Panc1 (cell line): ENCODE measurements at regions not wholly inside any gene's neighbourhood (a gene's known extent, or its start where the extent isn't known, plus 50 kb on each side); places are given as distances from the start of the nearest gene placed in this dataset.

Source experiments
- ATAC-seq: fragments of 200-7000 bp; cut with Tn5 transposase; 2 replicates; pipeline ENCODE4 v1.9.1; 2020; ENCODE audit warnings: mild to moderate bottlenecking, moderate library complexity
- BruUV-seq: library from RNA; stranded (reverse); fragments of 400-500 nt; replicated peaks from 2 replicates; lab custom pipeline; 2021; lab: Mats Ljungman, UMichigan
- CTCF ChIA-PET: fragments of 300-600 bp; sonication (Branson Sonifier 250); formaldehyde crosslinking; loops from one replicate; lab custom pipeline; 2022; ENCODE audit warnings: antibody characterized with exemption; lab: Charles Lee
- POLR2A ChIA-PET: fragments of 300-600 bp; sonication (Branson Sonifier 250); formaldehyde crosslinking; loops from one replicate; lab custom pipeline; 2022; ENCODE audit warnings: antibody characterized with exemption; lab: Charles Lee
- DNase-seq: peaks from one replicate; pipeline ENCODE4 v3.0.0-alpha.2; 2010; ENCODE audit warnings: low read depth, low spot score
- H3K27ac ChIP-seq: 2 replicates; pipeline ENCODE4 v1.5.1; 2011; ENCODE audit warnings: mild to moderate bottlenecking, low read length, inconsistent platforms
- H3K27me3 ChIP-seq: fragments of 200-500 bp; sonication (Bioruptor generic); 2 replicates; pipeline ENCODE4 v1.6.0; 2014; ENCODE audit warnings: low read length, inconsistent platforms; ENCODE audit not compliant: control insufficient read depth, insufficient read depth
- H3K36me3 ChIP-seq: fragments of 200-500 bp; sonication (Bioruptor generic); 2 replicates; pipeline ENCODE4 v1.5.1; 2014; ENCODE audit warnings: inconsistent platforms, mild to moderate bottlenecking, low read length, moderate library complexity; ENCODE audit not compliant: control insufficient read depth, insufficient read depth
- H3K4me1 ChIP-seq: 2 replicates; pipeline ENCODE4 v1.5.1; 2011; ENCODE audit warnings: inconsistent platforms, mild to moderate bottlenecking, low read length, moderate library complexity; ENCODE audit not compliant: control insufficient read depth, insufficient read depth
- H3K4me3 ChIP-seq, 2 experiments: 2 replicates each; pipeline ENCODE4 v1.5.1; 2011 to 2012; ENCODE audit warnings: low read depth in 2 of 2, low read length in 2 of 2, mild to moderate bottlenecking in 2 of 2, inconsistent platforms in 1 of 2, moderate library complexity in 1 of 2
- H3K9me3 ChIP-seq: fragments of 200-500 bp; sonication (Bioruptor generic); 2 replicates; pipeline ENCODE4 v1.5.1; 2014; ENCODE audit warnings: low read depth, mild to moderate bottlenecking, inconsistent platforms, low read length, moderate library complexity; ENCODE audit not compliant: control insufficient read depth, insufficient read depth
- CTCF ChIP-seq: fragments of 450-650 bp; IDR thresholded peaks from 2 replicates; pipeline ENCODE4 v1.5.1; 2017; ENCODE audit warnings: mild to moderate bottlenecking
- POLR2AphosphoS5 ChIP-seq: IDR thresholded peaks from 2 replicates; pipeline ENCODE4 v1.6.1; 2012; ENCODE audit warnings: mild to moderate bottlenecking, low read depth, low read length, moderate library complexity
- REST ChIP-seq, 2 experiments: IDR thresholded peaks; 2 replicates each; pipeline ENCODE4 v1.6.1; 2011 to 2012; ENCODE audit warnings: low read depth in 2 of 2, control low read depth in 1 of 2, low read length in 1 of 2, mild to moderate bottlenecking in 1 of 2, moderate library complexity in 1 of 2; ENCODE audit not compliant: insufficient read depth in 1 of 2
- SIN3A ChIP-seq: IDR thresholded peaks from 2 replicates; pipeline ENCODE4 v1.6.1; 2012; ENCODE audit warnings: low read depth, mild to moderate bottlenecking, low read length, moderate library complexity, borderline replicate concordance; ENCODE audit not compliant: insufficient read depth
- TCF7L2 ChIP-seq: IDR thresholded peaks from 2 replicates; pipeline ENCODE4 v1.6.1; 2011; ENCODE audit warnings: mild to moderate bottlenecking, low read depth, low read length, inconsistent platforms
- in situ Hi-C: cut with HindIII; loops from 2 replicates; pipeline ENCODE4 v1.10.0; 2016; ENCODE audit warnings: low sequenced_read_pairs, low pct_unique_long_range_greater_than_20kb
- intact Hi-C: fragments of 100-400 bp; cut with micrococcal nuclease; formaldehyde crosslinking; loops from one replicate; pipeline ENCODE4 v1.10.0; 2022; ENCODE audit not compliant: unreplicated experiment

- BruUV-seq, result no TSS peak
- H3K36me3 ChIP-seq, result no peaks in the 10 kb centered on the region
- POLR2A ChIA-PET, result no interaction called here
- DNase-seq (no peak), ATAC-seq (no peak)
- CTCF ChIA-PET, result no interaction called here
- H3K27me3 ChIP-seq, result no peaks in the 10 kb centered on the region
- H3K4me1 ChIP-seq, result no peaks in the 10 kb centered on the region
- H3K27ac ChIP-seq, result no peak overlapping the region
- intact Hi-C loops (no loop called here), in situ Hi-C loops (no loop called here)
- H3K4me3 ChIP-seq, result no peak overlapping the region
- TF ChIP-seq POLR2AphosphoS5 (no peak), REST (IDR thresholded peaks at IDR 0.05; ENCODE audit: insufficient read depth in 1 of 2, low read depth in 2 of 2, low read length in 1 of 2) (no peak), SIN3A (no peak), TCF7L2 (no peak), CTCF (no peak)
- no peaks in the 10 kb centered on the region for H3K9me3 ChIP-seq
Observed at GRCh38 chr4:138698641-138699040, 316.9 kb upstream of the NOCT start.

- Histone ChIP-seq H3K4me3 (no peak overlapping the region), H3K4me1 (no peaks in the 10 kb centered on the region), H3K27me3 (no peaks in the 10 kb centered on the region), H3K36me3 (no peaks in the 10 kb centered on the region), H3K9me3 (no peaks in the 10 kb centered on the region), H3K27ac (no peak overlapping the region)
- TF ChIP-seq POLR2AphosphoS5 (no peak), SIN3A (no peak), TCF7L2 (no peak), REST (IDR thresholded peaks at IDR 0.05; ENCODE audit: insufficient read depth in 1 of 2, low read depth in 2 of 2, low read length in 1 of 2) (no peak), CTCF (no peak)
- DNase-seq (no peak), ATAC-seq (no peak)
- ChIA-PET CTCF (no interaction called here), POLR2A (no interaction called here)
- intact Hi-C loops, result no loop called here
- in situ Hi-C loops, result no loop called here
- no TSS peak for BruUV-seq
Observed at GRCh38 chr4:138697851-138698250, 317.7 kb upstream of the NOCT start.
